Left lung (tissue), 4 donors: ENCODE measurements at regions not wholly inside any gene's neighbourhood (a gene's known extent, or its start where the extent isn't known, plus 50 kb on each side); places are given as distances from the start of the nearest gene placed in this dataset.

Experiments used
- ATAC-seq: fragments of 200-7000 bp; cut with Tn5 transposase; one replicate; pipeline ENCODE4 v1.9.1; 2020; ENCODE audit warnings: moderate library complexity
- DNase-seq, 4 donors: peaks; one replicate each; pipeline ENCODE4 v3.0.0-alpha.2; 2013 to 2020
- H3K27ac ChIP-seq, 2 donors: fragments of 200-600 bp; sonication (generic) in 1 of 2; one replicate each; pipeline versions ENCODE4 v1.5.0 to v1.8.0; 2020 to 2021
- H3K27me3 ChIP-seq, 2 donors: fragments of 200-600 bp; sonication (generic) in 1 of 2; one replicate each; pipeline versions ENCODE4 v1.5.0 to v1.8.0; 2020 to 2021
- H3K36me3 ChIP-seq, 2 donors: fragments of 200-600 bp; sonication (generic) in 1 of 2; one replicate each; pipeline versions ENCODE4 v1.5.0 to v1.8.0; 2020 to 2021
- H3K4me1 ChIP-seq, 2 donors: fragments of 200-600 bp; one replicate each; pipeline ENCODE4 v1.8.0; 2021
- H3K4me3 ChIP-seq, 2 donors: fragments of 200-600 bp; sonication (generic) in 1 of 2; one replicate each; pipeline versions ENCODE4 v1.5.0 to v1.8.0; 2020 to 2021; ENCODE audit warnings: mild to moderate bottlenecking in 1 of 2
- H3K9me3 ChIP-seq, 2 donors: fragments of 200-600 bp; sonication (generic) in 1 of 2; one replicate each; pipeline versions ENCODE4 v1.5.0 to v1.8.0; 2020 to 2021
- intact Hi-C, 2 donors: fragments of 100-400 bp; cut with DNase I; formaldehyde crosslinking; loops; one replicate each; pipeline versions ENCODE4 v1.11.2 to v1.14.2; 2022
- TF ChIP-seq, protein P1 (sequence below), 2 donors: fragments of 200-600 bp; sonication (generic) in 1 of 2; IDR thresholded peaks; one replicate each; pipeline versions ENCODE4 v1.5.0 to v1.8.0; 2021; ENCODE audit warnings: antibody characterized with exemption in 2 of 2
- donor health status: DM: no; HTN: yes; CAD: no.
- donor health status: DM: no; HTN: no; CAD: no.

DNA sequence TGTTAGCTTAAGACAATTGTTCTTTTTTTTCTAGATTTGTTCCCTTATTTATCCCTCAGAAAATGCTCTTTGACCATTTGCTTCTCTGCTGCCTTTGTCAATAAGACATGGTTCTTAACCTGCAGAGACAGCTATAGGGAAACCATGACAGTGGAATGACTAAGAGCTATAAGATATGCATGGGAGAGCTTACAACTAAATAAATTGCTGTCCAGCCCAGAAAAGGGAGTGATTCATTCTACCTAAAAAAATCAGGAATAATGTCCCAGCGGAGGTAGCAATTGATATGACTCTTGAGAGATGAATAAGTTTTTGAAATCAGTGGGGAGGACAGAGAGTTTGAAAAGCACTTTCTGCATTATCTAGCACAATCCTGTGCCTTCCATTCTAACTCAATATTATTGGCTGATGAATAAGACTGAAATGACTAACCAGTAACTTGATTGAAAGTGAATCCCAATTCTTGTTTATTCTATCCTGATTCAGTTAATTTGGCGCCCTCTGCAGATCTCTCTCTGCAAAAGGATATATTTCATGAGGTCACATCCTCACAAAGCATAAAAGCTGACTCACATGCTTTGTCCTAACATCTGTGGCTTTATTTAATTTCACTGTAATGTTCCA, 680.5 kb upstream of the API5 start:
- no peaks in the 10 kb centered on the region for H3K9me3 ChIP-seq
- H3K27ac ChIP-seq, result no peak overlapping the region
- H3K4me3 ChIP-seq, result no peak overlapping the region
- DNase-seq (peak in 2 of 4 donors; percentile 6 to 22), ATAC-seq (peak; percentile 49)
- H3K4me1 ChIP-seq, result no peaks in the 10 kb centered on the region
- intact Hi-C loops, result no loop called here
- no peaks in the 10 kb centered on the region for H3K36me3 ChIP-seq
- no peaks in the 10 kb centered on the region for H3K27me3 ChIP-seq
- TF ChIP-seq, protein P1, sequence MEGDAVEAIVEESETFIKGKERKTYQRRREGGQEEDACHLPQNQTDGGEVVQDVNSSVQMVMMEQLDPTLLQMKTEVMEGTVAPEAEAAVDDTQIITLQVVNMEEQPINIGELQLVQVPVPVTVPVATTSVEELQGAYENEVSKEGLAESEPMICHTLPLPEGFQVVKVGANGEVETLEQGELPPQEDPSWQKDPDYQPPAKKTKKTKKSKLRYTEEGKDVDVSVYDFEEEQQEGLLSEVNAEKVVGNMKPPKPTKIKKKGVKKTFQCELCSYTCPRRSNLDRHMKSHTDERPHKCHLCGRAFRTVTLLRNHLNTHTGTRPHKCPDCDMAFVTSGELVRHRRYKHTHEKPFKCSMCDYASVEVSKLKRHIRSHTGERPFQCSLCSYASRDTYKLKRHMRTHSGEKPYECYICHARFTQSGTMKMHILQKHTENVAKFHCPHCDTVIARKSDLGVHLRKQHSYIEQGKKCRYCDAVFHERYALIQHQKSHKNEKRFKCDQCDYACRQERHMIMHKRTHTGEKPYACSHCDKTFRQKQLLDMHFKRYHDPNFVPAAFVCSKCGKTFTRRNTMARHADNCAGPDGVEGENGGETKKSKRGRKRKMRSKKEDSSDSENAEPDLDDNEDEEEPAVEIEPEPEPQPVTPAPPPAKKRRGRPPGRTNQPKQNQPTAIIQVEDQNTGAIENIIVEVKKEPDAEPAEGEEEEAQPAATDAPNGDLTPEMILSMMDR (IDR thresholded peaks at IDR 0.05), result peak in 1 of 2 donors; percentile 35

DNA sequence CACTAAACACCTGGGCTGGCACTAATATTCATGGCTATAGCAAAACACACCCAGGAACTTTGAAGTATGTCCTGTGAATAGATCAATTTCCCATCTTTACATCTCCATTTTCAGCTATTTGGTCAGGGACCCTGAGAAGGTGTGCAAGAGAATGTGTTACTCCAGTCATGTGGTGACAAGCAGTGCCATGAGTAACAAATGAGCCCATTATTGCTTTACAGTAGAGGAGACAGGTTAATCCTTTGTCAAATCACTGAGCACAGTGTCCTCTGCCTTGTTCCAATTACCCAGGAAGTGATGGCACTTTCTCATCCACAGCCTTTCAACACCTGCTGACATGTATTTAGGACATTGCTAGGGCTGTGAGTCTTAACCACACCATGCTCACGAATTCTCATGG, 664.8 kb upstream of the API5 start:
- intact Hi-C loops, result no loop called here
- TF ChIP-seq, protein P1 (IDR thresholded peaks at IDR 0.05), result no peak
- Histone ChIP-seq H3K27me3 (no peaks in the 10 kb centered on the region), H3K27ac (no peak overlapping the region), H3K4me3 (no peak overlapping the region), H3K36me3 (no peaks in the 10 kb centered on the region), H3K4me1 (no peaks in the 10 kb centered on the region), H3K9me3 (no peaks in the 10 kb centered on the region)
- ATAC-seq, result no peak
- DNase-seq, result no peak

DNA sequence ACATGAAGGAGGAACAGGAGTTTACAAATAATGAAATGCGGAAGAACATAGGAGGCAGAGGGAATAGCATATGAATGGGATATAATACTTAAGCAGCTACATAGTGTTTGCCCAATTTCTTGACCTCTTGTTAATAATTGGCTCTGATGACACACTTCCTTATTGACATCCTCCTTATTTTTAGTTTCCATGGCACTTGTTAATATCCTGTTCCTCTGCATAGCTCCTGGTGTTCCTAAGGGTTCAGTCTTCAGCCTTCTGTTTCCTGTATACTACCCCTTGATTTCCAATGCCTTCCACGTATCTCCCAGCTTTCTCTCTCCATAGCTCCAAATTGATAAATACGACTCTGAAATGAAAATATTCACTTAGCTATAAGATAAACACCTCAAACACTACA, 663.8 kb upstream of the API5 start:
- intact Hi-C loops, result no loop called here
- Histone ChIP-seq H3K4me1 (no peaks in the 10 kb centered on the region), H3K27ac (no peak overlapping the region), H3K36me3 (no peaks in the 10 kb centered on the region), H3K4me3 (no peak overlapping the region), H3K9me3 (no peaks in the 10 kb centered on the region), H3K27me3 (no peaks in the 10 kb centered on the region)
- TF ChIP-seq, protein P1 (IDR thresholded peaks at IDR 0.05), result no peak
- DNase-seq (no peak), ATAC-seq (peak; percentile 83)

DNA sequence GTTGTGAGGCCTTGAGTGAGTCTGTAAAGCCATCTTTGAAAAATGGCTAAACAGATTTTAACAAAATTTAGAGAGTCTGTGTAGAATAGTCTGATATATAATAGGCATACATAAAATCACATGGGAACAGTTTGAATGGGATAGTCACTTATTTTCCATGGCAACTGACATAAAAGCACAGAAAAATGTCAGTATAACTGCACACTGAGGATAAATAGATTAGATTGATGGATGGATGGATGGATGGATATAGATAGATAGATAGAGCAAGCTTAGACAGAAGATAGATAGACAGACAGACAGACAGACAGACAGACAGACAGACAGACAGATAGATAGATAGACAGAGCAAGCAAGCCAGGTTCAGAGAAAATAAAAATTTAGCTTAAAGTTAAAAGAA, 660.2 kb upstream of the API5 start:
- Histone ChIP-seq H3K4me3 (no peak overlapping the region), H3K4me1 (no peaks in the 10 kb centered on the region), H3K9me3 (no peaks in the 10 kb centered on the region), H3K27me3 (no peaks in the 10 kb centered on the region), H3K36me3 (no peaks in the 10 kb centered on the region), H3K27ac (no peak overlapping the region)
- intact Hi-C loops, result no loop called here
- TF ChIP-seq, protein P1 (IDR thresholded peaks at IDR 0.05), result no peak
- DNase-seq (no peak), ATAC-seq (no peak)

DNA sequence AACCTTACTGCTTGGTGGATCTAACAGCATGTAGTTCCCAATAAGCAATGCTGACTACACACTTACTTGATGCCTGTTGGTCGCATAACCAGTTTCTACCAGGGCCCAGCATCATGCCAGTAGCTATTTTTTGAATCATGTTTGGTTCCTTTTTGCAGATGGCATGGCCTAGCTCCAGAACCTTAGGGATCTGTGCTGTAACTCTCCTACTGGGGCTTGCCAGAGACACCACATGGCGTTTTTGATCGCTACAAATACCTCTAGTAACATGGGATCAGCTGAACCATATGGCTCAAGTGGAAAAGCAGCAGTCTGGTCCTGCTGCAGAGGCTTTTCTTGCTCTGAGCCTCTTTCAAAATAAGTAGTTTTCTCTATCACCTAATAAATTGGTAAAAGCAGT, 654.6 kb upstream of the API5 start:
- no peaks in the 10 kb centered on the region for H3K36me3 ChIP-seq
- TF ChIP-seq, protein P1 (IDR thresholded peaks at IDR 0.05), result no peak
- no peak for DNase-seq
- no peaks in the 10 kb centered on the region for H3K4me1 ChIP-seq
- H3K4me3 ChIP-seq, result no peak overlapping the region
- no peaks in the 10 kb centered on the region for H3K27me3 ChIP-seq
- no peaks in the 10 kb centered on the region for H3K9me3 ChIP-seq
- no peak overlapping the region for H3K27ac ChIP-seq
- intact Hi-C loops, result no loop called here
- ATAC-seq, result no peak
